ENCODE measurements at regions not wholly inside any gene's neighbourhood (a gene's known extent, or its start where the extent isn't known, plus 50 kb on each side); places are given as distances from the start of the nearest gene placed in this dataset.
"Not testable (repeated sequence)": the region's sequence is repeated elsewhere in the genome, so short reads cannot be mapped to it uniquely, and the experiment has no call there.

- peaks cover 4% of the 10 kb centered on the region for H3K9me3 Mint-ChIP-seq
- H3K4me3 Mint-ChIP-seq = no peak overlapping the region
- DNase-seq (ENCODE audit: low spot score in 2 of 2) (no peak), ATAC-seq (replicated peaks; ENCODE audit: extremely low read depth, poor library complexity, severe bottlenecking) (no peak)
- H3K27me3 Mint-ChIP-seq = no peaks in the 10 kb centered on the region
- H3K27ac Mint-ChIP-seq (ENCODE audit: low read depth) = no peak overlapping the region
- no peaks in the 10 kb centered on the region for H3K36me3 Mint-ChIP-seq (ENCODE audit: insufficient read depth)
- H3K4me1 Mint-ChIP-seq = no peaks in the 10 kb centered on the region
Observed at GRCh38 chr12:127473766-127474165, 793.2 kb upstream of the TMEM132C start.

- no peak for ATAC-seq (replicated peaks; ENCODE audit: extremely low read depth, poor library complexity, severe bottlenecking)
- no peaks in the 10 kb centered on the region for H3K4me1 Mint-ChIP-seq
- no peak overlapping the region for H3K4me3 Mint-ChIP-seq
- no peaks in the 10 kb centered on the region for H3K36me3 Mint-ChIP-seq (ENCODE audit: insufficient read depth)
- peaks cover 4% of the 10 kb centered on the region for H3K9me3 Mint-ChIP-seq
- H3K27ac Mint-ChIP-seq (ENCODE audit: low read depth) = no peak overlapping the region
- no peak for DNase-seq (ENCODE audit: low spot score in 2 of 2)
- H3K27me3 Mint-ChIP-seq = no peaks in the 10 kb centered on the region
Observed at GRCh38 chr12:127479256-127479655, 787.7 kb upstream of the TMEM132C start.

GRCh38 chr12:127480775-127481314 lies 786.1 kb upstream of the TMEM132C start:
- H3K36me3 Mint-ChIP-seq (ENCODE audit: insufficient read depth) = no peaks in the 10 kb centered on the region
- H3K27ac Mint-ChIP-seq (ENCODE audit: low read depth) = no peak overlapping the region
- no peaks in the 10 kb centered on the region for H3K27me3 Mint-ChIP-seq
- DNase-seq (ENCODE audit: low spot score in 2 of 2) = no peak
- peaks cover 4% of the 10 kb centered on the region for H3K9me3 Mint-ChIP-seq
- H3K4me1 Mint-ChIP-seq = no peaks in the 10 kb centered on the region
- H3K4me3 Mint-ChIP-seq = no peak overlapping the region
- no peak for ATAC-seq (replicated peaks; ENCODE audit: extremely low read depth, poor library complexity, severe bottlenecking)

GRCh38 chr12:127482950-127483349 lies 784.0 kb upstream of the TMEM132C start:
- Mint-ChIP-seq H3K27ac (ENCODE audit: low read depth) (no peak overlapping the region), H3K9me3 (no peaks in the 10 kb centered on the region), H3K4me3 (no peak overlapping the region), H3K4me1 (no peaks in the 10 kb centered on the region), H3K36me3 (ENCODE audit: insufficient read depth) (no peaks in the 10 kb centered on the region), H3K27me3 (no peaks in the 10 kb centered on the region)
- DNase-seq (ENCODE audit: low spot score in 2 of 2) (no peak), ATAC-seq (replicated peaks; ENCODE audit: extremely low read depth, poor library complexity, severe bottlenecking) (no peak)

- DNase-seq (ENCODE audit: low spot score in 2 of 2) = no peak
- Mint-ChIP-seq H3K36me3 (ENCODE audit: insufficient read depth) (no peaks in the 10 kb centered on the region), H3K4me3 (no peak overlapping the region), H3K27ac (ENCODE audit: low read depth) (no peak overlapping the region), H3K27me3 (no peaks in the 10 kb centered on the region), H3K9me3 (no peaks in the 10 kb centered on the region), H3K4me1 (no peaks in the 10 kb centered on the region)
- ATAC-seq (replicated peaks; ENCODE audit: extremely low read depth, poor library complexity, severe bottlenecking) = no peak
Observed at GRCh38 chr12:127485528-127485927, 781.4 kb upstream of the TMEM132C start.

- Mint-ChIP-seq H3K9me3 (no peaks in the 10 kb centered on the region), H3K27ac (ENCODE audit: low read depth) (no peak overlapping the region), H3K4me1 (no peaks in the 10 kb centered on the region), H3K4me3 (no peak overlapping the region), H3K36me3 (ENCODE audit: insufficient read depth) (no peaks in the 10 kb centered on the region), H3K27me3 (no peaks in the 10 kb centered on the region)
- ATAC-seq (replicated peaks; ENCODE audit: extremely low read depth, poor library complexity, severe bottlenecking) (no peak), DNase-seq (ENCODE audit: low spot score in 2 of 2) (no peak)
Observed at GRCh38 chr12:127487031-127487430, 779.9 kb upstream of the TMEM132C start.

GRCh38 chr12:127489061-127489460 lies 777.9 kb upstream of the TMEM132C start:
- ATAC-seq (replicated peaks; ENCODE audit: extremely low read depth, poor library complexity, severe bottlenecking) = no peak
- H3K36me3 Mint-ChIP-seq (ENCODE audit: insufficient read depth) = no peaks in the 10 kb centered on the region
- DNase-seq (ENCODE audit: low spot score in 2 of 2) = no peak
- H3K27me3 Mint-ChIP-seq = no peaks in the 10 kb centered on the region
- no peaks in the 10 kb centered on the region for H3K4me1 Mint-ChIP-seq
- H3K9me3 Mint-ChIP-seq = no peaks in the 10 kb centered on the region
- no peak overlapping the region for H3K27ac Mint-ChIP-seq (ENCODE audit: low read depth)
- H3K4me3 Mint-ChIP-seq = no peak overlapping the region

GRCh38 chr12:127494961-127495915 lies 771.7 kb upstream of the TMEM132C start:
- Mint-ChIP-seq H3K27me3 (no peaks in the 10 kb centered on the region), H3K36me3 (ENCODE audit: insufficient read depth) (no peaks in the 10 kb centered on the region), H3K27ac (ENCODE audit: low read depth) (no peak overlapping the region), H3K4me1 (no peaks in the 10 kb centered on the region), H3K9me3 (no peaks in the 10 kb centered on the region), H3K4me3 (no peak overlapping the region)
- ATAC-seq (replicated peaks; ENCODE audit: extremely low read depth, poor library complexity, severe bottlenecking) (no peak), DNase-seq (ENCODE audit: low spot score in 2 of 2) (no peak)

GRCh38 chr12:127496255-127496654 lies 770.7 kb upstream of the TMEM132C start:
- no peaks in the 10 kb centered on the region for H3K4me1 Mint-ChIP-seq
- ATAC-seq (replicated peaks; ENCODE audit: extremely low read depth, poor library complexity, severe bottlenecking) = no peak

GRCh38 chr12:127500512-127501035 lies 766.4 kb upstream of the TMEM132C start:
- H3K27ac Mint-ChIP-seq (ENCODE audit: low read depth) = no peak overlapping the region
- ATAC-seq (replicated peaks; ENCODE audit: extremely low read depth, poor library complexity, severe bottlenecking) = no peak
- no peak for DNase-seq (ENCODE audit: low spot score in 2 of 2)
- H3K4me1 Mint-ChIP-seq = no peaks in the 10 kb centered on the region
- H3K36me3 Mint-ChIP-seq (ENCODE audit: insufficient read depth) = no peaks in the 10 kb centered on the region
- H3K27me3 Mint-ChIP-seq = no peaks in the 10 kb centered on the region
- peaks cover 19% of the 10 kb centered on the region for H3K9me3 Mint-ChIP-seq
- H3K4me3 Mint-ChIP-seq = no peak overlapping the region

More at GRCh38 chr12:127496255-127496654, 770.7 kb upstream of the TMEM132C start:
- no peak overlapping the region for H3K4me3 Mint-ChIP-seq
- H3K36me3 Mint-ChIP-seq (ENCODE audit: insufficient read depth) = no peaks in the 10 kb centered on the region
- no peak for DNase-seq (ENCODE audit: low spot score in 2 of 2)
- peaks cover 6% of the 10 kb centered on the region for H3K9me3 Mint-ChIP-seq
- H3K27ac Mint-ChIP-seq (ENCODE audit: low read depth) = no peak overlapping the region
- no peaks in the 10 kb centered on the region for H3K27me3 Mint-ChIP-seq

GRCh38 chr12:127501916-127502315 lies 765.1 kb upstream of the TMEM132C start:
- Mint-ChIP-seq H3K4me3 (no peak overlapping the region), H3K9me3 (peaks cover 19% of the 10 kb centered on the region), H3K4me1 (no peaks in the 10 kb centered on the region), H3K36me3 (ENCODE audit: insufficient read depth) (no peaks in the 10 kb centered on the region), H3K27me3 (no peaks in the 10 kb centered on the region), H3K27ac (ENCODE audit: low read depth) (no peak overlapping the region)
- DNase-seq (ENCODE audit: low spot score in 2 of 2) (no peak), ATAC-seq (replicated peaks; ENCODE audit: extremely low read depth, poor library complexity, severe bottlenecking) (no peak)

GRCh38 chr12:127503246-127503645 lies 763.7 kb upstream of the TMEM132C start:
- Mint-ChIP-seq H3K9me3 (peaks cover 19% of the 10 kb centered on the region), H3K4me1 (no peaks in the 10 kb centered on the region), H3K27ac (ENCODE audit: low read depth) (no peak overlapping the region), H3K27me3 (no peaks in the 10 kb centered on the region), H3K4me3 (no peak overlapping the region), H3K36me3 (ENCODE audit: insufficient read depth) (no peaks in the 10 kb centered on the region)
- no peak for DNase-seq (ENCODE audit: low spot score in 2 of 2)
- ATAC-seq (replicated peaks; ENCODE audit: extremely low read depth, poor library complexity, severe bottlenecking) = no peak

- not testable (repeated sequence) for DNase-seq (ENCODE audit: low spot score in 2 of 2); H3K36me3 Mint-ChIP-seq (ENCODE audit: insufficient read depth); H3K4me3 Mint-ChIP-seq; H3K27me3 Mint-ChIP-seq; ATAC-seq (replicated peaks; ENCODE audit: extremely low read depth, poor library complexity, severe bottlenecking); H3K27ac Mint-ChIP-seq (ENCODE audit: low read depth); H3K4me1 Mint-ChIP-seq
- H3K9me3 Mint-ChIP-seq = peaks cover 23% of the 10 kb centered on the region
Observed at GRCh38 chr12:127503996-127504395, 763.0 kb upstream of the TMEM132C start.
